ENCODE measurements at regions not wholly inside any gene's neighbourhood (a gene's known extent, or its start where the extent isn't known, plus 50 kb on each side); places are given as distances from the start of the nearest gene placed in this dataset.

GRCh38 chrX:124256216-124256615 lies 76.2 kb upstream of the TEX13D start:
- TF ChIP-seq CTCF (IDR thresholded peaks at IDR 0.05 in 4 of 5, conservative IDR thresholded peaks at IDR 0.05 in 1 of 5) (no peak), POLR2A (IDR thresholded peaks at IDR 0.05) (no peak)

All from gastrocnemius medialis (tissue), 4 donors.